ENCODE measurements at regions not wholly inside any gene's neighbourhood (a gene's known extent, or its start where the extent isn't known, plus 50 kb on each side); places are given as distances from the start of the nearest gene placed in this dataset.
A peak's percentile ranks its signal among the peaks of the same experiment; 100 is the strongest.

GRCh38 chr3:23672628-23673027, 133.1 kb upstream of the UBE2E1 start:
- Mint-ChIP-seq H3K4me3 (no peak overlapping the region), H3K27me3 (ENCODE audit: low read depth, poor library complexity) (peaks cover 6% of the 10 kb centered on the region), H3K4me1 (peaks cover 18% of the 10 kb centered on the region), H3K27ac (no peak overlapping the region), H3K9me3 (no peaks in the 10 kb centered on the region), H3K36me3 (ENCODE audit: low read depth) (no peaks in the 10 kb centered on the region)
- TF ChIP-seq, protein P1, sequence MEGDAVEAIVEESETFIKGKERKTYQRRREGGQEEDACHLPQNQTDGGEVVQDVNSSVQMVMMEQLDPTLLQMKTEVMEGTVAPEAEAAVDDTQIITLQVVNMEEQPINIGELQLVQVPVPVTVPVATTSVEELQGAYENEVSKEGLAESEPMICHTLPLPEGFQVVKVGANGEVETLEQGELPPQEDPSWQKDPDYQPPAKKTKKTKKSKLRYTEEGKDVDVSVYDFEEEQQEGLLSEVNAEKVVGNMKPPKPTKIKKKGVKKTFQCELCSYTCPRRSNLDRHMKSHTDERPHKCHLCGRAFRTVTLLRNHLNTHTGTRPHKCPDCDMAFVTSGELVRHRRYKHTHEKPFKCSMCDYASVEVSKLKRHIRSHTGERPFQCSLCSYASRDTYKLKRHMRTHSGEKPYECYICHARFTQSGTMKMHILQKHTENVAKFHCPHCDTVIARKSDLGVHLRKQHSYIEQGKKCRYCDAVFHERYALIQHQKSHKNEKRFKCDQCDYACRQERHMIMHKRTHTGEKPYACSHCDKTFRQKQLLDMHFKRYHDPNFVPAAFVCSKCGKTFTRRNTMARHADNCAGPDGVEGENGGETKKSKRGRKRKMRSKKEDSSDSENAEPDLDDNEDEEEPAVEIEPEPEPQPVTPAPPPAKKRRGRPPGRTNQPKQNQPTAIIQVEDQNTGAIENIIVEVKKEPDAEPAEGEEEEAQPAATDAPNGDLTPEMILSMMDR (IDR thresholded peaks at IDR 0.05): no peak
- DNase-seq: no peak

GRCh38 chr3:23675010-23675409, 130.7 kb upstream of the UBE2E1 start:
- Mint-ChIP-seq H3K4me3 (no peak overlapping the region), H3K36me3 (ENCODE audit: low read depth) (no peaks in the 10 kb centered on the region), H3K27me3 (ENCODE audit: low read depth, poor library complexity) (peaks cover 6% of the 10 kb centered on the region), H3K27ac (no peak overlapping the region), H3K9me3 (no peaks in the 10 kb centered on the region), H3K4me1 (no peaks in the 10 kb centered on the region)
- DNase-seq: no peak
- TF ChIP-seq, protein P1 (IDR thresholded peaks at IDR 0.05): no peak

GRCh38 chr3:23676093-23676492, 129.7 kb upstream of the UBE2E1 start:
- TF ChIP-seq, protein P1 (IDR thresholded peaks at IDR 0.05): no peak
- H3K4me3 Mint-ChIP-seq: no peak overlapping the region
- H3K4me1 Mint-ChIP-seq: no peaks in the 10 kb centered on the region
- no peak for DNase-seq
- no peak overlapping the region for H3K27ac Mint-ChIP-seq
- no peaks in the 10 kb centered on the region for H3K9me3 Mint-ChIP-seq
- peaks cover 4% of the 10 kb centered on the region for H3K27me3 Mint-ChIP-seq (ENCODE audit: low read depth, poor library complexity)
- H3K36me3 Mint-ChIP-seq (ENCODE audit: low read depth): no peaks in the 10 kb centered on the region

GRCh38 chr3:23682646-23683045, 123.1 kb upstream of the UBE2E1 start:
- no peak for DNase-seq
- TF ChIP-seq, protein P1 (IDR thresholded peaks at IDR 0.05): no peak
- Mint-ChIP-seq H3K9me3 (peaks cover 5% of the 10 kb centered on the region), H3K36me3 (ENCODE audit: low read depth) (no peaks in the 10 kb centered on the region), H3K27me3 (ENCODE audit: low read depth, poor library complexity) (no peaks in the 10 kb centered on the region), H3K27ac (no peak overlapping the region), H3K4me1 (peaks cover 17% of the 10 kb centered on the region), H3K4me3 (no peak overlapping the region)

DNA sequence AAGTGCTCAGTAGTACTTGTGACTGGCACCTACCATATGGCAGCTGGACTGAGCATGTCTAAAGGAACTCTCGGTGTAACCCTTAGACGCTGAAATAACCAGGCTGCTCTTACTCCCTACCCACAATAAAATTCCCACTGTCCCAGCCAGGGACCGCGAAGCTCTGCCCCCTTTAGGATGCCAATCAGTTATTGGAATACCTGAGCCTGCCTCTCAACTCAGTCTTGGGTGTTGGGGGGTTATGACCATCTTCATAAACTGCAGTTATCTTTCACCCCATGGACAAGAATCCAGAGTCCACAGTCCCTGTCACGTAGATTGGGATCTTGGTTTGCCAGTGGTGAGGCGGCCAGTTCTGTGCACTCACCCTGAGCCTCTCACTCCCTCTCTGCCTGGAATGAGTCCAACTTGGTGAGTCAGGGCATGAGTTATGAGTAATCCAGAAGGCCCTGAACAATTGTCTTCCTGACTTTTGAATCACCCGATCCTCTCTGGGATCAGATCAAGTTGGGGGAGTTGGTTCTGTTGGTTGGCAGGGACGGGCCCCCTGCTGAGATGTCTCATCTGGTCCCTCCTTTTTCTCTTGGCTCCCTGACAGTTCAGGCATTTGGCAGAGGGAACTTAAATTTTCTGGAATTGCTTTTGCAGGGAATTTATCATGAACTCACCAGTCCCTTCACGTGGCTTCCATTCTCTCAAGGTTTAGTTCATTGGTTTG, 120.1 kb upstream of the UBE2E1 start:
- Mint-ChIP-seq H3K4me1 (peaks cover 17% of the 10 kb centered on the region), H3K4me3 (no peak overlapping the region), H3K9me3 (peaks cover 27% of the 10 kb centered on the region), H3K36me3 (ENCODE audit: low read depth) (peaks cover 7% of the 10 kb centered on the region), H3K27me3 (ENCODE audit: low read depth, poor library complexity) (no peaks in the 10 kb centered on the region), H3K27ac (peak overlapping the region; percentile 56)
- DNase-seq: no peak
- TF ChIP-seq, protein P1 (IDR thresholded peaks at IDR 0.05): no peak

GRCh38 chr3:23686519-23686918, 119.2 kb upstream of the UBE2E1 start:
- DNase-seq: no peak

More at GRCh38 chr3:23686519-23686918, 119.2 kb upstream of the UBE2E1 start:
- H3K36me3 Mint-ChIP-seq (ENCODE audit: low read depth): peaks cover 13% of the 10 kb centered on the region
- H3K9me3 Mint-ChIP-seq: peaks cover 35% of the 10 kb centered on the region
- peaks cover 2% of the 10 kb centered on the region for H3K27me3 Mint-ChIP-seq (ENCODE audit: low read depth, poor library complexity)
- H3K4me3 Mint-ChIP-seq: no peak overlapping the region
- TF ChIP-seq, protein P1 (IDR thresholded peaks at IDR 0.05): no peak
- no peak overlapping the region for H3K27ac Mint-ChIP-seq
- peaks cover 17% of the 10 kb centered on the region for H3K4me1 Mint-ChIP-seq

All from nephron progenitor cell (in vitro differentiated cells).